ENCODE measurements at regions not wholly inside any gene's neighbourhood (a gene's known extent, or its start where the extent isn't known, plus 50 kb on each side); places are given as distances from the start of the nearest gene placed in this dataset.
A peak's percentile ranks its signal among the peaks of the same experiment; 100 is the strongest.
"Not testable (repeated sequence)": the region's sequence is repeated elsewhere in the genome, so short reads cannot be mapped to it uniquely, and the experiment has no call there.

GRCh38 chrX:91500499-91500898 is 65.9 kb downstream of the PABPC5 start:
- ATAC-seq = peak; percentile 30
- DNase-seq (ENCODE audit: low spot score); H3K9me3 Mint-ChIP-seq; CTCF ChIA-PET; H3K36me3 Mint-ChIP-seq; H3K27me3 Mint-ChIP-seq (ENCODE audit: low read depth); H3K4me3 Mint-ChIP-seq; H3K4me1 Mint-ChIP-seq; POLR2A ChIA-PET; H3K27ac Mint-ChIP-seq: not testable (repeated sequence)

- ATAC-seq; H3K4me1 Mint-ChIP-seq; H3K9me3 Mint-ChIP-seq; CTCF ChIA-PET; H3K4me3 Mint-ChIP-seq; DNase-seq (ENCODE audit: low spot score); H3K27ac Mint-ChIP-seq; POLR2A ChIA-PET; H3K36me3 Mint-ChIP-seq; H3K27me3 Mint-ChIP-seq (ENCODE audit: low read depth): not testable (repeated sequence)
Observed at GRCh38 chrX:91530209-91530608, 95.6 kb downstream of the PABPC5 start.

- H3K27me3 Mint-ChIP-seq (ENCODE audit: low read depth); H3K4me3 Mint-ChIP-seq; H3K36me3 Mint-ChIP-seq; H3K27ac Mint-ChIP-seq; DNase-seq (ENCODE audit: low spot score); POLR2A ChIA-PET; H3K9me3 Mint-ChIP-seq; ATAC-seq; CTCF ChIA-PET; H3K4me1 Mint-ChIP-seq: not testable (repeated sequence)
Observed at GRCh38 chrX:91563127-91563526, 128.5 kb downstream of the PABPC5 start.

Measured in WTC11 (cell line).